ENCODE measurements at regions not wholly inside any gene's neighbourhood (a gene's known extent, or its start where the extent isn't known, plus 50 kb on each side); places are given as distances from the start of the nearest gene placed in this dataset.
"Not testable (repeated sequence)": the region's sequence is repeated elsewhere in the genome, so short reads cannot be mapped to it uniquely, and the experiment has no call there.

DNA sequence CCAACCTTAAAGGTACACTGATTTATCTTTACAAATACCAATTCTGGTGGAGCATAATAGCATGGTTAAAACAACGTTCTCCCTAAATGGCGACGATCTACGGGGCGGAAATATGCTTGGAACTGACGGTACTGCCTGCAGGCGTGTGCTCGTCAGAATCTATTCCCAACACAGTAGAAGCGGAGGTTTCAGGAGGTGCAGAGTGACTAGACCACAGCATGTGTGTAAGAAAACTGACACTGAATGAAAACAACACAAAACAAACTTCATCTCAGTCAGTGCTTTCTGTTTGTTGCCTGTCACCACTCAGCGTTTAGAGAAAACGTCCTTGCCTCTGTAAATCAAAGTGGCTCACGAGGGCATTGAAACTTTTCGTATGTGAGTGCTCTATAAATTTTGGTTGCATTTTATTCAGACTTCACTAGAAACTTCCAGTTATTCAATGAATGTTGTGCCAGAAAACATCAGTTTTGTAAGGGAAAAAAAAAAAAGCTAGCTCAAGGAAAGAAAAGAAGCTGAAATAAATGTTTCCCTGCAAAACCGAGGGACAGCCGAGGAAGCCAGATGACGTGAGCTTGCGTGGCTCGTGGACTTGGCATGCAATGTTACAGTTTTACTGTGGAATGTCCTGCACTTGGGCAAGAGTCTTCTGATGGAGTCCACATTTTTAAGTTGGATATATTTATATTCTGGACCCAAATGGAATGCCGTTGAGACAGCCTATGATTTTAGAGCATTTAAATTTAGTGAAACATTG is 210.4 kb downstream of the LAT start:
- not testable (repeated sequence) for DNase-seq

DNA sequence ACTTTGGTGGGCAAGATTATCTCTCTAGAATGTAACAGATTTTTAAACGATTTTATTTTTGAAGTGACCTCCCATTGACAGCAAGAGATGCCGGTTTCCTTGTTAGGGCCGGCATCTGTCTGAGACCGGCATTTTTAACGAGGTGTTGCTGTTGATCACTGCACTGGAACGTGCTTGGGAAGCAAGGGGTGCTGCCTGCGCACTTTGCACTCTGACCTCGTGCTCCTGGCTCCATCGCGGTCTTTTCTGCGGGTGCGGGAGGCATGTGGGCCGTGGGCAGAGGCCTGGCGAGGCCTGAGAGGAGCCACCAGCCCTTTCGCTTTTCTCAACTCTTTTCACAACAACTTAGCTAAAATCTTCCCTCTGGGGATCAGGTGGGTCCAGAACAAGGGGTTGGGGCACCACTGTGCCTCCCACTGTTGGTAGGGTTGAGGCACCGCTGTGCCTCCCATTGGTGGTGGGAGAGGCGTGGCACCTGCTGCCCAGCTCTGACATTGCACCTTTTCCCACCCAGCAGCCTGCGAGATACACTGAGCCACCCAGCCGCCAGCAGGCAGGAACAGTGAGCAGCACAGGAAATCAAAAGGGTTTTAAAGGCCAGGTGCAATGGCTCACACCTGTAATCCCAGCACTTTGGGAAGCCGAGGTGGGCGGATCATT is 209.5 kb downstream of the LAT start:
- DNase-seq = not testable (repeated sequence)

DNA sequence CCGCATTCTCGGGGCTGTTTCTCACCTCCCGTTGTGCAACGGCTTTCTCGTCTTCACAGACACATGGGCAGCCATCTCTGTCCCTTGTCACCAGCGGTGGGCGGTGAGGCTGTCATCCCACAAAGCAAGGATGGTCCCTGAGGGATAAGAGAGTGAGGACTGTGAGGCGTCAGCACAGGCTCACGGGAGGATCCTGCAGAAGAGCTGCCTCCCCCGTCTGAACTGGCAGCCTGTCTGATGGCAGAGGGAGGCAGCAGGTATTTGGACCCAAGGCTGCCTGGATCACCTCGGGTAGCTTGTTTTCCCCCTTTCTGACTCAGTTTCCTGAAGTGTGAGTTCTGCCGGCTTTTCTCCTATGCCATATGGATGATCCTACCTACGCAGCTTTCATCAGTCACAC is 208.8 kb downstream of the LAT start:
- not testable (repeated sequence) for DNase-seq

DNA sequence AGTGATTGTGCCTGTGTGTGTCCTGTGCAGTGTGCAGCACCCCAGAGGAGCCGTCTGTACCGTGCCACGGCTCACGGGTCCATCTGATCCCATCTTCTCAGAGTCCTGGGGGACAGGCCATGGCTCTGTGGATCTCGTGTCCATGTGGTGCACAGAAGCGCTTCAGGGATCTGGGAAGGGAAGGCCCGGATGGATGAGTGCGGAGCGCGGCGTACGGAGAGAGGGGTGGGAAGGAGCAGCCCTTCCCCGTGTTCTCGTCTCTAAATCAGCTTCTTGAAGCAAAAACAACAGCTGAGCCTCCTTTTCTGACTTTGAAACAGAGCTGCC is 208.4 kb downstream of the LAT start:
- not testable (repeated sequence) for DNase-seq

DNA sequence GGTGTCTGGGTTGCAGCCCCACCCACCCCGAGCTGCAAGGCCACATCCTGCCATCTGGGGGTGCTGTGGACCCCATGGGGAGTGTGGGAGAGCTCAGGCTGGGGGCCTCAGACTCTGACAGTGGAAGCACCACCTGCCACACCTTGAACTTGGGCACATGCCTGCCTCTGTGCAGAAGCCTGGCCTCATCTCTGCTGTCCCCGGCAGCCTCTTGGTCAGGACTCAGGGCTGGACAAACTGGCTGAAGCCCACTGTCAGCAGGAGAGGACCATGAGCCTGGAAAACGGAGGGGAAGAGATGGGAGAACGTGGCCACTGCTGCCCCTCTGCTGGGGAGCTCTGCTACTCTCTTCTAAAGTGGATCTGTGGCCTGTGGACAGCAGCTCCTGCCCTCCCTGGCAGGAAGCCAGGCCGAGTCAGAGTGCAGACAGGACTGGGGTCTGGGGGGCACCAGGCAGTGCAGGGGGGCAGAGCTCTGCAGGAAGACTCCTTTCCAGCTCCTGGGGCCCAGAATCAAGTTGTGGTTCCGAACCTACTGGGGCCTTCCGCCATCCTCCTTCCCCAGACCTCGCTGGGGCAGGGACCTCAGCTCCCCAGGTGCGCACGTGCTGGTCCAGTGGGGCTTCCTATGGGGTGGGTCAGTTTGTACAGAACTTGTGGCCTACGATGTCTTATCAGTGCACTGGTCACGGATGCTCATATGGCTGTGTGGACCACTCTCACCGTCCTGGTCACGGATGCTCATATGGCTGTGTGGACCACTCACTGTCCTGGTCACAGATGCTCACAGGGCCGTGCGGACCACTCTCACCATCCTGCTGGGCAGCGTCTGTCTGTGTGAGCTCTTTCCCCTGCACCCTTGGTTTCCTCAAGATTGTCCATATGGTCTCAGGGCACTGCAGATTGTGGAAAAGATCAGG is 207.7 kb downstream of the LAT start:
- no peak for DNase-seq

DNA sequence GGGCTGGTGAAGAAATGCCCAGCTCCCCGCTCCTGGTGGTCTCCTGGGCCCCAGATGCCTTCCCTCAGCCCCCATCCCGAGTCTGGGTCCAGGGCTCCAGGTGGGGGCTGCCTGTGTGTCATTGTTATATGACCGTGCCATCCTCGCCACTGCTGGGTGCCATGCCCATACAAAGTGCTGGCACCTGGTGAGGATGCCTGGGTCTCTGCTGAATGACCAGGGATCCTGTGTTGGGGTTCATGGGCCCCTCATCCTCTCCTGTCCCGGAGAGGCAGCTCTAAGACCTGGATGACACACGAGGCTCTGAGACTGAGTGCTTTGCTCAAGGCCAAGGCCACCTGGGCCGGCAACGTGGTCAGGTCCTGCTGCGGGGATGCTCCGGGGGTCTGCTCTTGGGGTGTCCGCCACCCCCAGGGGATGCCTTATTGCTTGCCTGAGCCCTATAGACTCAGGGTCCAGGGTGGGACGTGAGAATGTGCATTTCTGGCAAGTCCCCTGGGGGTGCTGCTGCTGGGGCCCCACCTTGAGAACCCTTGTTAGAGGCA is 206.9 kb downstream of the LAT start:
- not testable (repeated sequence) for DNase-seq

DNA sequence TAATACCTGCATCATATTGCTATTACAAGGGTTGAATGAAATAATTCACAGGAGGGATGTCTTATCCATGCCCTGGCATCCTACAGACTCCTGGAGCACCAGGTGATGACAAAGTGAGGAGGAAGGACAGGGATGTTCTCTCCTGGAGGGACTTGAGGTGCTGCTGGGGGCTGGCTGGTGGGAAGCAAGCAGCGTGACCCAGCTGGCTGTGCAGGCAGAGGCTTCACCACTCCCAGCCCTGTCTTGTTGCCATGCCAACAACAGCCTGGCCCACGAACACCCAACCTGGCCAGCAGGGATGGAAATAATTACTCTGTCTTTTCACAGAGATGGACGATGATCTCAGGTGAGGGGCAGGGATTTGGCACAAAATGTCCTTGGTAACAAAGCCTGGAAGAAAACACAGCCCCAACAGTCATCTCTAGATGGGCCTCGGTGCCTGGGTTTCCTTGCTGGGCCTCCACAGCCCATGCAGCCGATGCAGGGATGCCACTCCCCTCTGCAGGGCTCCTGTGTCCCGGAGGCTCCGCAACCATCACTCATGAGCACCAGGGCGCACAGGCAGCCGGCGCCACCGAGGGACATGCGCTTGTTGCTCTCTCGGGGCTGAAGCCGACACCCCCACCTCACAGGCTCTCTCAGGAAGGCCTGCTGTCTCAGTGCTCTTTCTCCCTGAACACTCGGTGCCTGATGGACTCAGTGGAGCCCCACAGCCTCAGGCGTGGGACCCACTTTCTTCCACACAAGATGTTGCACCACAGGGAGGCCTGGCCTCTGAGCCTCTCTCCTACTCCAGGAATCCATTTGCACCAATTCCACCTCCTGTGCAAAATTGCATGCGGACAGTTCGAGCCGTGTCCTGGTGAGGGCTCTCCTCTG is 205.9 kb downstream of the LAT start:
- DNase-seq = not testable (repeated sequence)

DNA sequence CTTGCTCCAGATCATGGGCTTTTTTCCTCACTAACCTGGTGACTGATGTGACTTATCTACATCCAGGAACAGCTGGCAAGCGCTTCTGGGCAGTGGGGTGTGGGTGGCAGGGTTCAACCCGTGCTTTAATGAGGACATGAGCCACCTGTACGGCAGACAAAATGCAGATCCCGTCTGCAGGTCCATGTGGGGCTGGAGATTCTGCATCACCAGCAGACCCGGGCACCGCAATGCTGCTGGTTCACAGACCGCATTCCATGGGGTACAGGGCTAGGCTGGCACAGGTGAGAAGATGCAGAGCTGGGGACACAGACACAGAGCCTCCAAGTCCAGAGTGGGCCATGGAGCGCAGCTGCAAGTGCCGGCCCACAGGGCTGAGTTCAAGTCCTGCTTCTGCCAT is 204.0 kb downstream of the LAT start:
- DNase-seq = not testable (repeated sequence)

DNA sequence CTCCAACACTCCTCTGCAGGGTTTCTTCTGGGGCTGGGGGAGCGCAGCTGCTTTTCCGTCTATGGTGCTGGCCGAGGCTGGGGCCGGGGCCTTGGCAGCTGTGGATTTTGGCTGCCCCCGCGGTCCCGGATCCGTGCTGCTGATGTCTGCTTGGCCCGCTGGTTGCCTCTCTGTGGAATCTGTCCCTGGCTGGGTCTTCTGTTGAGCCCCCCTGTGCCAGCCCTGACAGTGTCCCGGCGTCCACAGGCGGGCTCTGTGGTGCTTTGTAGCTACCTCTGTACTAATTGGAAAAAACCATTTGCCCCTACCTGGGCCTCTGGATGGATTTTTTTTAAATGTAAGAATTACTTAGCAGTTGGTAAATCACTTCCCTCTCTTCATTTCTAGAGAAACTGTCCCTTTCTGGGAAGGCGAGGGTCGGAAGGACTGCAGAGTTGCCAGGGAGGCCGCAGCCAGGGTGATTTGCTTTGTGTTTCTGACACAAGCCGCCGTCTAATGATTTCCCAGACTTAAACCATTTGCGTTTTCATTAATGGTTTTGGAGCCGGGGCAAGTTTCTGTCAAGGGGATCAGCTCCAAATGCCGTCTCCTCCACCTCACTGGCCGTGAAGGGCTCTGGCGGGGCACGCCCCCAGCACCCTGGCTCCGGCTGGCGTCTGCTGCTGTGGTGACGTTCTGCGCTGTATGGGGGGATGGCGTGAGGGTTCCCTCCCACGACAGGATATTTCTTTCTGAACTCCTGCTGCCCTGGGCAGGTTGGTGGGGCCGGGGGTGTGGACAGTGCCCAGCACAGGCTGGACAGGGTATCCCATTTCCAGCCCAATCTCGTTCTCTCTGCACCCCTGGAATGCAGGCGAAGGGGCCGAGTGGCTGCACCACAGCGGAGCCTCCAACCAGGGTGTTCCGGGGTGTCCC is 201.7 kb downstream of the LAT start:
- DNase-seq = not testable (repeated sequence)

DNA sequence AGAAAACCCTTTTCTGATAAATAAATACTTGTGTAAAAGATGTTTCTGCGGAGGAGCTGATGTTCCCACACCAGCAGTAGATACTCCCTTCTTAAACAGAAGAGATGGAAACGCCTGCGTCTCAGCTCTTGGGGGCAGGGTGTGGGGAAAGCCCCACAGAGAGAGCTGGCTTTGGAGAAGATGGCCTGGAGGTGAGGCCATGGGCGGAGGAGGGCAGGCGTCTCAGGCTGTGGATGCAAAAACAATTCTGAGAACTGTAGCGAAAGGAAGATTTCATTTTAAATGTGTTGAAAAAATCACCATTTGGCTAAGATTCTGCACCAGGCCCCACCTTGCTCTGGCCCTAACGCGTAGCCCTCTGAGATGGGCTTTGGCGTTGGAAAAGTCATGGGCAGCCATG is 201.0 kb downstream of the LAT start:
- DNase-seq = not testable (repeated sequence)

DNA sequence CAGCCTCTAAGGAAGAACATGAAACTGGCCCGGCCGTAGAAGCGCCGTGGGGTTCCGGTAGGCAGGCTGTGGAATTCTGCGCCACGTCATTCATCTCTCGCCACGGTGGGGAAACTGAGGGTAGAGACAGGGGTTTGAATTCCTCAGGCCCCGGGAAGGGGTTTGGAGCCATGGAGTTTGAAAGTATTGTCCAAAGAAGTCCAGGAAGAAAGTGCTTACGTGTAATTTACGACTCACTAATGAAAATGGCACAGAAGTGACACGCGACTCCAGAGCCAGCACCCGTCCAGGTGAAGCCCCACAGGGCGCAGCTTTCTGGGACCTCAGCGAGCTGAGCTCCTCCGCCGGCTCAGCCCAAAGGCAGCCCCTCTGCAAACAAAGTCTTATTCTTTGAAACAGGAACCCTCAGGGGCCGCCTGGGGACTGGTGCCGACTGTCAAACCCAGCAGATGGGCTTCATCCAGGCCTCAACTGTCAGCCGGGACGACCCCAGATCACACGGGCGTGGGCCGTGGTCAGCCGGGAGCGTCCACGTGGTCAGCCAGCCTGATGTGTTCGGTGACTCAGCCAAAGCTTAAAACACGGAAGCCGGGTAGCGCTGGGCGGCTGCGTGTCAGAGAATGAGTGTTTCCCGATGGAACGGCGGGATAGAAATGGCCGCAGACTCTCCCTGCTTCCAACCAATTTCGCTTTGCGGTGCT is 200.0 kb downstream of the LAT start:
- not testable (repeated sequence) for DNase-seq

DNA sequence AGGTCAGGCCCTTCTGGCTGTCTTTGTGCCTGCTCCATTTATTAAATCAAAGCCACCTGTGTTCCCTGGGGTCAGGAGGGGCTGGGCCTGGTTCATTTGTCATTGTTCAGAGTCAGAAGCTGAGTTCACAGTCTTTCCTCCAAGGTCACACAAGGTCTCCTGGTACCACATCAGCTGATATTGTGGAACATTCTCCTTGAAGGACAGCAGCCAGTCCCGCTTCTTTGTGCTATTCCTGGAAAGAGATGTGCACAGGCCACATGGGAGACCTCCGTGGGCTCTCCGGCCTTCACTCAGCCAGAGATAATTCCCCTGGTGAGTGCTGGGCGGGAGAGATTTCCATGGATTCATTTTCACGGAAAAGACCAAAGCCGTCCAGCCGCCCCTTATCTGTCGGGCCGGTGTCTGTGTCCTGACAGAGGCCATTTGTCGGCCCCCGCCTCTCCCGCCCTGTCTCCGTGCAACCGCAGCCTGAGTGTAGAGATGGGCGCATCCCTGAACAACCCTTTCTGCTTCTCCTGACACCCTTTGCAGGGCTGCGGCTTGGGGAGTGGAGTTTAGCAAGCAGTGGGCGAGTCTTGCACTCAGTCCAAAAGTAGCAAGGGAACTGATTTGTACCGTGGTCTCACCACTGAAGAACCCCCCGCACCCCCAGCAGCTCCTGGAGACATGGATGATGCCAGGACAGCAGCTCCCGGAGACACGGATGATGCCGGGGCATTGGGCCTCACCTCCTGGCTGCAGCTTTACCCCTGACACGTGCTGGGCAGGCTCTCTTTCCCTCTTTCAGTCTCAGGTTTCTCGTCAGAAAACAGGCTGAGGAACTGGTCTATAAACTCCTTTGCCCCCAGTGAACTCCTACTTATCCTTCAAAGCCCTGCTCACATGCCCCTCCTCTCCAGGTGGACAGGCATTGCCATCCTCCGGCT is 198.4 kb downstream of the LAT start:
- DNase-seq = not testable (repeated sequence)

DNA sequence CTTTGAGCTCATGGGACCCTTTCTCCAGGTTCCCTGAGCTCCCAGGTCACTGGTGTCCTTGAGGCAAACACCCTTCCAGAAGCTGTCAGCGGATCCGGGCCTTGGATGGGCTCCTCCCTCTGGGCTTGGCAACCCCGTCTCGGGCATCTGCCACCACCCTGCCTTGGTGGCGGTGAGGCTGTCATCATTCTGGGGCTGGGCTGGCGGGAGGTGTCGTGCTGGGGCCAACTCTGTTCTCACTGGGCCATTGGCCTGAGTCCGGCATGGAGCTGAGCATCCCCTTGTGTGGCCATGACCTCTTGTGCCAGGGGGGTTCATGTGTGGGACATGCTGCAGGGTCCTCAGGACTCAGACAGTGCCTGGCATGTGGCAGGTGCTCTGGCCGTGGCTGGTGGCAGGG is 197.6 kb downstream of the LAT start:
- DNase-seq = no peak

DNA sequence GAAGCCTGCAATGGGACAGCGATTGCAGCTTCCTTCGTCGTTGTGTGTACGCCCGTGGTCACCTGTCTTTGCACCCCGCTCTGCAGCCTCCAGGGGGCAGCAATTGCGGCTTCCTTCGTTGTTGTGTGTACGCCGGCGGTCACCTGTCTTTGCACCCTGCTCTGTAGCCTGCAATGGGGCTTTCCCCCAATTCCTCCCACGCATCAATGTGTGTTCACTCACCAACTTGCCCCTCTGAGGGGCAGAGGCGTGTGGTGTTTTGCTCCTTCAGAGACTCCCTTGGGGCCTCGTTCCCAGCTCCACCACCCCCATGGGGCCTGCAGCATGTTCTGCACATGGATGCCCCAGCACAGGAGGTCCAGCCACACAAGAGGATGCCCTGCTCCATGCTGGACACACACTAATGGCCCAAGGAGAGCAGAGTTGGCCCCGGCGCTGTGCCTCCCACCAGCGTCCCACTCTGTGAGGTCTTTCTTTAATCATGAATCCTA is 197.1 kb downstream of the LAT start:
- not testable (repeated sequence) for DNase-seq

DNA sequence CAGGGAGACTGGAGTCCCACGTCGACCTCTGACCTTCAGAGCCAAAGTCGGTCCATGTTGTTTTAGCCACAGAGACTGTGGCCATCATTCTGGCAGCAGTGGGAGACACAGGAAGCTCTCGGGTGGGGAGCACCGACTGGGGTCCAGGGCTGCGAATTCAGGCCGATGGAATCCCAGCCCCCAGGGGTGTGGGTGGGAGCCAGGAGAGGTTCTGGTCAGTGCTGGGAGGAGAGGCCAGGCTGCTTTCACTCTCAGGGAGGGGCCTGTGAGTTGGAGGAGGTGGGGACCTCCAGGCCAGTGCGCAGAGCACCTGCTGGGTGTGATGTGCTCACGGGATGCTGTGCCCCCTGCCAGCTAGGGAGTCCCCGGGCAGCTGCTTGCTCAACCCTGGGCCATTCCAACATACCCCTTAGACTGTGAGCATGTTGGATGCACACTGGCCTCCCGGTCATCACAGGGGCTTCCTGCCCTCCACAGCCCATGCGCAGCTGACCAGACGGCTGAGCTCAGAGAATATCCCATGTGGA is 196.5 kb downstream of the LAT start:
- DNase-seq = not testable (repeated sequence)

DNA sequence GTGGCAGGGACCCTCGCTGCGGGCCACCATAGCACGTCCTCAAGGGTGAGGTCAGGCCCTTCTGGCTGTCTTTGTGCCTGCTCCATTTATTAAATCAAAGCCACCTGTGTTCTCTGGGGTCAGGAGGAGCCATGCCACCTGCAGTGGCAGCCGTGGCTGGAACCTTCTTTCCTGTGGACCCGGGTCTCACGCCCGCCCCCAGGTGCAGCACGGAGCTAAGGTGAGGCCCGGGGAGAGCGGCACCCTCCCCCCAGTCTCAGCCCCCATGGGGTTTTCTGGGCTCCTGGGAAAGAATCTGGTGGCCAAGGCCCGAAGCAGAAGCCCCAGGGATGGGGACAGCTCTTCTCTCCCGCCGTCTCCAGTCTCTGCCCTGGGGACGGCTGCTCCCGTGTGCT is 195.4 kb downstream of the LAT start:
- not testable (repeated sequence) for DNase-seq

DNA sequence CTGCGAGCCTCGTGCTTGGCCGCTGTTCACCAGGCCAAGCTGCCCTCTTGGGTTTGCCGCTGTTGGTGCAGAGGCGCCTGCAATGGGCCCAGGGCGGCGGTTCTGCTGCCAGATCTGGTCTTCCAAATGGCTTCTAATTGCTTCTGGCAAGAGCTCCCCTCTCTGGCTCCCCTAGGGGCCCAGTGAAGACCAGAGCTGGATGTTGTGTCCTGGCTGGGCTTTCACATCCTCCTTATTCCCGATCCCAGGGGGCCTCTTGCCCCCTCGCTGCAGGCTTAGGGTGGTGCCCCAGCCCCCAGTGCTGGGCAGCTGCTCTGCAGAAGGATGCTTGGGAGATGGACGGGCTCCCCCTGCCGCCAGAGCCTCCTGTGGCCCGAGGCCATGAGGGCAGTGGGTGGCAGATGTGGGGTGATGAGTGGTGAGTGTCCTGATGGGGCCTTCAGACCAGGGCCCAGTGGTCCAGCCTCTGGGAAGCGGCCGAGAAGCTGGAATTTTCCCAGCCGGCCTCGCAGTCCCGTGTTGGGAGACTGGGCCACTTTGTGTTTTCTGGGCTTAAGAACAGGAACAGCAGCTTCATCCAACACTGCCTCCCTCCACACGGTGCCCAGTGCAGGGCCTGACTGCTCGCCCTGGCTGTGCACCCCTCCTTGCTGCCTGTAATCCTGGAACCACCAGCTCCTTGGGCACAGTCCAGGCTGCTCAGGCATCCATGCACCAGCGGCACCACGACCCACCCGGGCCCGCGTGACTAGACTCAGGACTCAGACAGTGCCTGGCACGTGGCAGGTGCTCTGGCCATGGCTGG is 194.8 kb downstream of the LAT start:
- not testable (repeated sequence) for DNase-seq

Data from activated naive CD4-positive, alpha-beta T cell treated with Interleukin-2 at 50 U/mL for 16 hours (primary cell).